Endothelial cell of umbilical vein (primary cell): ENCODE measurements at regions not wholly inside any gene's neighbourhood (a gene's known extent, or its start where the extent isn't known, plus 50 kb on each side); places are given as distances from the start of the nearest gene placed in this dataset.

Experiments used
- BruUV-seq: library from RNA; stranded (reverse); fragments of 400-500 nt; replicated peaks from 2 replicates; lab custom pipeline; 2021; lab: Mats Ljungman, UMichigan
- CTCF ChIA-PET: fragments of 300-600, 350-600 bp; sonication (Branson Sonifier 250); formaldehyde crosslinking; loops from one replicate; lab custom pipeline; 2021; ENCODE audit warnings: antibody characterized with exemption, inconsistent platforms; lab: Charles Lee
- POLR2A ChIA-PET: fragments of 300-600, 350-600 bp; sonication (Branson Sonifier 250); formaldehyde crosslinking; loops from one replicate; lab custom pipeline; 2021; ENCODE audit warnings: antibody characterized with exemption, inconsistent platforms; lab: Charles Lee
- DNase-seq: peaks from one replicate; pipeline ENCODE4 v3.0.0-alpha.2; 2011; ENCODE audit warnings: low read depth, low spot score
- FAIRE-seq: peaks from 2 replicates; lab custom pipeline; 2011; peaks lifted over from hg19 to GRCh38; lab: Jason Lieb, UNC
- H2AFZ ChIP-seq: 2 replicates; pipeline ENCODE4 v1.6.0; 2012; ENCODE audit warnings: low read depth, low read length, control low read depth, inconsistent platforms
- H3K27ac ChIP-seq: 2 replicates; pipeline ENCODE4 v1.5.1; 2011; ENCODE audit warnings: low read depth, mild to moderate bottlenecking, control low read depth, low read length, moderate library complexity; ENCODE audit not compliant: insufficient read depth
- H3K27me3 ChIP-seq, 2 experiments: 2 replicates each; pipeline versions ENCODE4 v1.6.0 to v1.6.1; 2011; ENCODE audit warnings: low read length in 2 of 2, mixed read lengths in 1 of 2; ENCODE audit not compliant: control insufficient read depth in 2 of 2, insufficient read depth in 2 of 2
- H3K36me3 ChIP-seq, 2 experiments: 2 replicates in 1 of 2; 3 replicates in 1 of 2; pipeline ENCODE4 v1.5.1; 2011; ENCODE audit warnings: low read length in 2 of 2, mild to moderate bottlenecking in 1 of 2, moderate library complexity in 1 of 2; ENCODE audit not compliant: control insufficient read depth in 2 of 2, insufficient read depth in 2 of 2; ENCODE audit errors: extremely low read depth in 1 of 2
- H3K4me1 ChIP-seq: 3 replicates; pipeline ENCODE4 v1.5.1; 2011; ENCODE audit warnings: mild to moderate bottlenecking, low read length; ENCODE audit not compliant: control insufficient read depth, insufficient read depth; ENCODE audit errors: extremely low read depth
- H3K4me2 ChIP-seq: 2 replicates; pipeline ENCODE4 v1.6.1; 2011; ENCODE audit warnings: low read length, control low read depth, mixed read lengths; ENCODE audit not compliant: insufficient read depth
- H3K4me3 ChIP-seq, 3 experiments: fragments of 200-600 bp in 1 of 3; sonication (generic), shearing (Covaris generic) in 1 of 3; replicated peaks in 1 of 3; 2 replicates each; pipeline ENCODE4 v1.5.1; 2011 to 2016; ENCODE audit warnings: control low read depth in 3 of 3, low read length in 3 of 3, mild to moderate bottlenecking in 2 of 3, inconsistent platforms in 1 of 3, low read depth in 1 of 3, moderate library complexity in 1 of 3; ENCODE audit not compliant: insufficient read depth in 1 of 3
- H3K79me2 ChIP-seq: 2 replicates; pipeline ENCODE4 v1.6.0; 2012; ENCODE audit warnings: low read length, inconsistent platforms; ENCODE audit not compliant: control insufficient read depth, insufficient read depth
- H3K9ac ChIP-seq: replicated peaks from 2 replicates; pipeline ENCODE3; 2011; ENCODE audit warnings: low read length, control low read depth; ENCODE audit not compliant: insufficient read depth; ENCODE audit errors: extremely low read depth
- H3K9me1 ChIP-seq: replicated peaks from 3 replicates; pipeline ENCODE4 v1.6.0; 2011; ENCODE audit warnings: mild to moderate bottlenecking, low read length; ENCODE audit not compliant: control insufficient read depth, insufficient read depth; ENCODE audit errors: extremely low read depth
- H3K9me3 ChIP-seq: replicated peaks from 2 replicates; pipeline ENCODE4 v1.5.1; 2012; ENCODE audit warnings: low read length, inconsistent platforms; ENCODE audit not compliant: control insufficient read depth, insufficient read depth
- H4K20me1 ChIP-seq: replicated peaks from 2 replicates; pipeline ENCODE3; 2011; ENCODE audit warnings: mild to moderate bottlenecking, low read length; ENCODE audit not compliant: control insufficient read depth, insufficient read depth; ENCODE audit errors: extremely low read depth
- CTCF ChIP-seq, 2 donors: IDR thresholded peaks; 1 replicate in 1 of 2; 2 replicates in 1 of 2; pipeline ENCODE4 v1.5.1; 2011; ENCODE audit warnings: low read length in 2 of 2, mild to moderate bottlenecking in 2 of 2, moderate library complexity in 2 of 2, control low read depth in 1 of 2, inconsistent platforms in 1 of 2, low read depth in 1 of 2; ENCODE audit not compliant: insufficient read depth in 1 of 2; ENCODE audit errors: extremely low read depth in 1 of 2
- EZH2 ChIP-seq: IDR thresholded peaks from 2 replicates; pipeline ENCODE4 v1.6.1; 2012; ENCODE audit warnings: borderline replicate concordance, low read depth, mild to moderate bottlenecking, moderate library complexity, low read length, inconsistent platforms; ENCODE audit not compliant: severe bottlenecking
- FOS ChIP-seq: IDR thresholded peaks from 2 replicates; pipeline ENCODE4 v1.6.1; 2011; ENCODE audit warnings: mild to moderate bottlenecking, low read length, moderate library complexity, borderline replicate concordance; ENCODE audit not compliant: insufficient read depth
- GATA2 ChIP-seq: IDR thresholded peaks from 2 replicates; pipeline ENCODE4 v1.7.0; 2011; ENCODE audit warnings: low read depth, mild to moderate bottlenecking, moderate library complexity, mixed read lengths, low read length; ENCODE audit not compliant: insufficient read length, insufficient read depth
- JUN ChIP-seq: IDR thresholded peaks from 2 replicates; pipeline ENCODE4 v1.6.1; 2011; ENCODE audit warnings: borderline replicate concordance, low read depth; ENCODE audit not compliant: insufficient read length, insufficient read depth
- MAX ChIP-seq: IDR thresholded peaks from 2 replicates; pipeline ENCODE4 v1.6.1; 2011; ENCODE audit not compliant: insufficient read depth, insufficient read length
- MYC ChIP-seq: IDR thresholded peaks from one replicate; pipeline ENCODE4 v1.6.1; 2011; ENCODE audit warnings: mild to moderate bottlenecking, low read depth, low read length
- POLR2A ChIP-seq: IDR thresholded peaks from 2 replicates; pipeline ENCODE4 v1.6.1; 2012; ENCODE audit warnings: low read depth, mild to moderate bottlenecking, control low read depth, low read length
- POLR2AphosphoS5 ChIP-seq: IDR thresholded peaks from 2 replicates; pipeline ENCODE4 v1.6.1; 2012; ENCODE audit warnings: low read depth, mild to moderate bottlenecking, control low read depth, low read length, moderate library complexity; ENCODE audit not compliant: insufficient read depth
- dilution Hi-C: fragments of 300-500 bp; cut with MboI; formaldehyde crosslinking; loops from one replicate; pipeline ENCODE4 v1.15.0; 2019; ENCODE audit warnings: low sequenced_read_pairs; ENCODE audit not compliant: extremely low pct_ligation_motif_present
- intact Hi-C: fragments of 100-400 bp; cut with micrococcal nuclease; formaldehyde crosslinking; loops from one replicate; pipeline ENCODE4 v1.10.0; 2022

GRCh38 chr4:167887726-167888125, 204.6 kb upstream of the ANXA10 start:
- Histone ChIP-seq H3K27me3 (no peaks in the 10 kb centered on the region), H3K9ac (no peak overlapping the region), H3K4me2 (no peak overlapping the region), H3K9me3 (no peaks in the 10 kb centered on the region), H3K27ac (no peak overlapping the region), H3K79me2 (no peaks in the 10 kb centered on the region), H3K9me1 (no peaks in the 10 kb centered on the region), H2AFZ (no peak overlapping the region), H3K4me1 (no peaks in the 10 kb centered on the region), H3K4me3 (no peak overlapping the region), H3K36me3 (no peaks in the 10 kb centered on the region), H4K20me1 (no peaks in the 10 kb centered on the region)
- no TSS peak for BruUV-seq
- DNase-seq (no peak), FAIRE-seq (no peak)
- ChIA-PET POLR2A (no interaction called here), CTCF (no interaction called here)
- dilution Hi-C loops (no loop called here), intact Hi-C loops (no loop called here)
- TF ChIP-seq MYC (no peak), JUN (no peak), POLR2AphosphoS5 (no peak), FOS (no peak), GATA2 (no peak), EZH2 (no peak), POLR2A (no peak), MAX (no peak)

- H3K27ac ChIP-seq: no peak overlapping the region
- H3K4me2 ChIP-seq: no peak overlapping the region
- ChIA-PET CTCF (no interaction called here), POLR2A (no interaction called here)
- no peaks in the 10 kb centered on the region for H3K9me1 ChIP-seq
- no peaks in the 10 kb centered on the region for H3K36me3 ChIP-seq
- FAIRE-seq (no peak), DNase-seq (no peak)
- no peak overlapping the region for H2AFZ ChIP-seq
- no peaks in the 10 kb centered on the region for H3K9me3 ChIP-seq
- no peaks in the 10 kb centered on the region for H3K27me3 ChIP-seq
- H3K79me2 ChIP-seq: no peaks in the 10 kb centered on the region
- H4K20me1 ChIP-seq: no peaks in the 10 kb centered on the region
- H3K4me3 ChIP-seq: no peak overlapping the region
- H3K9ac ChIP-seq: no peak overlapping the region
- intact Hi-C loops: no loop called here
- no TSS peak for BruUV-seq
- no peaks in the 10 kb centered on the region for H3K4me1 ChIP-seq
- TF ChIP-seq JUN (no peak), EZH2 (no peak), MAX (no peak), GATA2 (no peak), FOS (no peak), POLR2A (no peak), CTCF (IDR thresholded peaks at IDR 0.05; ENCODE audit: extremely low read depth in 1 of 2, insufficient read depth in 1 of 2, low read depth in 1 of 2, low read length in 2 of 2) (no peak), POLR2AphosphoS5 (no peak), MYC (no peak)
- dilution Hi-C loops: no loop called here
Measured at GRCh38 chr4:167890226-167890625, 202.1 kb upstream of the ANXA10 start.
